Breast epithelium (tissue), 4 donors: ENCODE measurements at regions not wholly inside any gene's neighbourhood (a gene's known extent, or its start where the extent isn't known, plus 50 kb on each side); places are given as distances from the start of the nearest gene placed in this dataset.

Experiments
- DNase-seq, 2 donors: peaks; one replicate each; pipeline ENCODE4 v3.0.0-alpha.2; 2019; ENCODE audit warnings: low spot score in 2 of 2
- H3K27ac ChIP-seq, 2 donors: fragments of 200-600 bp; sonication (generic) in 1 of 2; one replicate each; pipeline ENCODE4 v1.5.1; 2016 to 2019; ENCODE audit warnings: mild to moderate bottlenecking in 1 of 2
- H3K27me3 ChIP-seq, 2 donors: fragments of 200-600 bp; sonication (generic) in 1 of 2; one replicate each; pipeline versions ENCODE4 v1.5.1 to v1.6.0; 2017 to 2019; ENCODE audit warnings: control low read depth in 1 of 2, mild to moderate bottlenecking in 1 of 2
- H3K36me3 ChIP-seq: fragments of 200-600 bp; one replicate; pipeline ENCODE4 v1.5.1; 2019
- H3K4me1 ChIP-seq, 2 donors: fragments of 200-600 bp; sonication (generic); one replicate each; pipeline ENCODE4 v1.5.1; 2016 to 2019; ENCODE audit warnings: control low read depth in 1 of 2
- H3K4me3 ChIP-seq, 3 donors: fragments of 200-600 bp; sonication (generic); 1 replicate in 2 of 3; 2 replicates in 1 of 3; pipeline ENCODE4 v1.5.1; 2016 to 2019; ENCODE audit warnings: mild to moderate bottlenecking in 3 of 3, moderate library complexity in 2 of 3
- H3K9me3 ChIP-seq, 2 donors: fragments of 200-600 bp; sonication (generic) in 1 of 2; one replicate each; pipeline ENCODE4 v1.5.1; 2016 to 2019; ENCODE audit warnings: control low read depth in 1 of 2
- CTCF ChIP-seq, 3 donors: fragments of 450-650 bp; IDR thresholded peaks; one replicate each; pipeline ENCODE4 v1.5.1; 2016 to 2017; ENCODE audit warnings: antibody characterized with exemption in 3 of 3, mild to moderate bottlenecking in 3 of 3, moderate library complexity in 3 of 3
- POLR2A ChIP-seq: fragments of 450-650 bp; IDR thresholded peaks from one replicate; pipeline ENCODE4 v1.6.1; 2016; ENCODE audit warnings: antibody characterized with exemption, mild to moderate bottlenecking, moderate library complexity
- POLR2AphosphoS5 ChIP-seq, 3 donors: sonication (generic); formaldehyde crosslinking; IDR thresholded peaks; one replicate each; pipeline ENCODE4 v1.6.1; 2017; ENCODE audit warnings: antibody characterized with exemption in 3 of 3
- intact Hi-C: fragments of 100-400 bp; cut with DNase I; formaldehyde crosslinking; loops from one replicate; pipeline ENCODE4 v1.15.1; 2023; ENCODE audit warnings: low total_unique reads

GRCh38 chr14:101465795-101466448 lies 95.4 kb upstream of the DIO3 start:
- no peak for DNase-seq
- H3K27ac ChIP-seq: no peak overlapping the region

GRCh38 chr14:101466456-101467180 lies 94.7 kb upstream of the DIO3 start:
- intact Hi-C loops: no loop called here
- DNase-seq: no peak
- Histone ChIP-seq H3K27me3 (peaks cover 0 to 5% of the 10 kb centered on the region in 2 donors), H3K4me3 (no peak overlapping the region), H3K4me1 (no peaks in the 10 kb centered on the region), H3K27ac (no peak overlapping the region), H3K9me3 (no peaks in the 10 kb centered on the region), H3K36me3 (no peaks in the 10 kb centered on the region)
- TF ChIP-seq CTCF (IDR thresholded peaks at IDR 0.05) (no peak), POLR2AphosphoS5 (IDR thresholded peaks at IDR 0.05) (no peak), POLR2A (no peak)

More at GRCh38 chr14:101465795-101466448, 95.4 kb upstream of the DIO3 start:
- no peak for TF ChIP-seq POLR2A
- no peak for TF ChIP-seq CTCF (IDR thresholded peaks at IDR 0.05)
- TF ChIP-seq POLR2AphosphoS5 (IDR thresholded peaks at IDR 0.05): no peak
- peaks cover 0 to 10% of the 10 kb centered on the region in 2 donors for H3K27me3 ChIP-seq
- H3K36me3 ChIP-seq: no peaks in the 10 kb centered on the region
- no peak overlapping the region for H3K4me3 ChIP-seq
- H3K9me3 ChIP-seq: no peaks in the 10 kb centered on the region
- no peaks in the 10 kb centered on the region for H3K4me1 ChIP-seq
- intact Hi-C loops: no loop called here

GRCh38 chr14:101467181-101467926 lies 93.9 kb upstream of the DIO3 start:
- Histone ChIP-seq H3K27me3 (peaks cover 0 to 5% of the 10 kb centered on the region in 2 donors), H3K9me3 (no peaks in the 10 kb centered on the region), H3K4me3 (no peak overlapping the region), H3K27ac (no peak overlapping the region), H3K4me1 (no peaks in the 10 kb centered on the region), H3K36me3 (no peaks in the 10 kb centered on the region)
- TF ChIP-seq CTCF (IDR thresholded peaks at IDR 0.05): no peak
- TF ChIP-seq POLR2AphosphoS5 (IDR thresholded peaks at IDR 0.05): no peak
- no peak for TF ChIP-seq POLR2A
- intact Hi-C loops: no loop called here
- DNase-seq: no peak

- Histone ChIP-seq H3K27ac (no peak overlapping the region), H3K4me1 (no peaks in the 10 kb centered on the region), H3K36me3 (no peaks in the 10 kb centered on the region), H3K27me3 (peaks cover 0 to 9% of the 10 kb centered on the region in 2 donors), H3K9me3 (no peaks in the 10 kb centered on the region), H3K4me3 (no peak overlapping the region)
- DNase-seq: peak in 1 of 2 donors; percentile 42
- TF ChIP-seq CTCF (IDR thresholded peaks at IDR 0.05) (no peak), POLR2AphosphoS5 (IDR thresholded peaks at IDR 0.05) (no peak), POLR2A (no peak)
- intact Hi-C loops: no loop called here
These were observed 91.7 kb upstream of the DIO3 start for GRCh38 chr14:101469382-101470247.
